ENCODE measurements at regions not wholly inside any gene's neighbourhood (a gene's known extent, or its start where the extent isn't known, plus 50 kb on each side); places are given as distances from the start of the nearest gene placed in this dataset.
A peak's percentile ranks its signal among the peaks of the same experiment; 100 is the strongest.
"Not testable (repeated sequence)": the region's sequence is repeated elsewhere in the genome, so short reads cannot be mapped to it uniquely, and the experiment has no call there.

GRCh38 chr3:126284258-126284904 is 72.8 kb downstream of the KLF15 start:
- no peak overlapping the region for H3K27ac ChIP-seq
- no peak for TF ChIP-seq CTCF (IDR thresholded peaks at IDR 0.05)
- no peak for TF ChIP-seq POLR2AphosphoS5 (IDR thresholded peaks at IDR 0.05)
- no peak for TF ChIP-seq EP300 (IDR thresholded peaks at IDR 0.05)
- 93 to 94% methylated on average over 9 of the region's 9 CpGs for WGBS, 2 donors
- ATAC-seq (ENCODE audit: low FRiP score in 2 of 2) (no peak), DNase-seq (no peak)
- no peaks in the 10 kb centered on the region for H3K9me3 ChIP-seq
- H3K36me3 ChIP-seq = no peaks in the 10 kb centered on the region
- H3K4me1 ChIP-seq = peaks cover 14 to 25% (median 18%) of the 10 kb centered on the region in 4 donors
- H3K4me3 ChIP-seq = no peak overlapping the region
- H3K27me3 ChIP-seq = peaks cover 0 to 5% (median 0%) of the 10 kb centered on the region in 4 donors

- ATAC-seq (ENCODE audit: low FRiP score in 2 of 2); H3K9me3 ChIP-seq; H3K4me3 ChIP-seq; H3K27me3 ChIP-seq; H3K27ac ChIP-seq; H3K36me3 ChIP-seq; DNase-seq: not testable (repeated sequence)
- H3K4me1 ChIP-seq = peaks cover 14 to 20% (median 18%) of the 10 kb centered on the region in 4 donors
- 80 to 92% methylated on average over 2 of the region's 2 CpGs for WGBS, 2 donors
Measured at GRCh38 chr3:126283651-126284050, 73.6 kb downstream of the KLF15 start.

- TF ChIP-seq EP300 (IDR thresholded peaks at IDR 0.05) (no peak), POLR2A (IDR thresholded peaks at IDR 0.05) (no peak), POLR2AphosphoS5 (IDR thresholded peaks at IDR 0.05) (no peak), CTCF (IDR thresholded peaks at IDR 0.05) (no peak)
- no peak for ATAC-seq (ENCODE audit: low FRiP score in 2 of 2)
- Histone ChIP-seq H3K36me3 (no peaks in the 10 kb centered on the region), H3K4me1 (peaks cover 0 to 16% (median 8%) of the 10 kb centered on the region in 4 donors), H3K27ac (no peak overlapping the region), H3K4me3 (no peak overlapping the region), H3K9me3 (no peaks in the 10 kb centered on the region), H3K27me3 (no peaks in the 10 kb centered on the region)
- WGBS, 2 donors = 90 to 96% methylated on average over 1 of the region's 1 CpG
- no peak for DNase-seq
Measured at GRCh38 chr3:126279853-126280252, 77.4 kb downstream of the KLF15 start.

- 72 to 79% methylated on average over 7 to 8 of the region's 8 CpGs for WGBS, 2 donors
- Histone ChIP-seq H3K4me3 (no peak overlapping the region), H3K9me3 (no peaks in the 10 kb centered on the region), H3K36me3 (no peaks in the 10 kb centered on the region), H3K4me1 (peaks cover 0 to 16% (median 8%) of the 10 kb centered on the region in 4 donors), H3K27ac (peak overlapping the region in 2 of 4 donors; percentile 23 to 30), H3K27me3 (no peaks in the 10 kb centered on the region)
- DNase-seq = no peak
- TF ChIP-seq POLR2AphosphoS5 (IDR thresholded peaks at IDR 0.05) (peak in 1 of 2 donors; percentile 47), POLR2A (IDR thresholded peaks at IDR 0.05) (no peak)
- ATAC-seq (ENCODE audit: low FRiP score in 2 of 2) = peak; percentile 41 to 74
Measured at GRCh38 chr3:126277629-126278378, 79.4 kb downstream of the KLF15 start.

GRCh38 chr3:126275620-126275904 is 81.6 kb downstream of the KLF15 start:
- no peaks in the 10 kb centered on the region for H3K27me3 ChIP-seq
- ATAC-seq (ENCODE audit: low FRiP score in 2 of 2) (no peak), DNase-seq (no peak)
- H3K9me3 ChIP-seq = no peaks in the 10 kb centered on the region
- H3K4me3 ChIP-seq = no peak overlapping the region
- no peaks in the 10 kb centered on the region for H3K36me3 ChIP-seq
- TF ChIP-seq POLR2A (IDR thresholded peaks at IDR 0.05) (no peak), CTCF (IDR thresholded peaks at IDR 0.05) (no peak), EP300 (IDR thresholded peaks at IDR 0.05) (no peak), POLR2AphosphoS5 (IDR thresholded peaks at IDR 0.05) (no peak)
- WGBS, 2 donors = 58 to 59% methylated on average over 2 of the region's 2 CpGs
- peak overlapping the region; percentile 24 to 71 (median 42) for H3K27ac ChIP-seq
- peaks cover 3 to 23% (median 14%) of the 10 kb centered on the region in 4 donors for H3K4me1 ChIP-seq

All from upper lobe of left lung (tissue), 6 donors.